AG04449 (cell line): ENCODE measurements at regions not wholly inside any gene's neighbourhood (a gene's known extent, or its start where the extent isn't known, plus 50 kb on each side); places are given as distances from the start of the nearest gene placed in this dataset.
"Not testable (repeated sequence)": the region's sequence is repeated elsewhere in the genome, so short reads cannot be mapped to it uniquely, and the experiment has no call there.

Experiments used
- CTCF ChIA-PET: fragments of 350-600 bp; formaldehyde crosslinking; extraction: SDS; loops from one replicate; lab custom pipeline; 2021; ENCODE audit warnings: antibody characterized with exemption; lab: Yijun Ruan, JAX
- POLR2A ChIA-PET: fragments of 400-600, 350-600 bp; formaldehyde crosslinking; extraction: SDS; loops from one replicate; lab custom pipeline; 2020; ENCODE audit warnings: antibody characterized with exemption, inconsistent platforms; lab: Yijun Ruan, JAX
- DNase-seq: peaks from one replicate; pipeline ENCODE4 v3.0.0-alpha.2; 2010; ENCODE audit warnings: low read depth, low spot score
- H3K4me3 ChIP-seq: 2 replicates; pipeline ENCODE4 v1.5.1; 2011; ENCODE audit warnings: low read depth, mild to moderate bottlenecking, control low read depth, low read length
- TF ChIP-seq, protein P1 (sequence below): IDR thresholded peaks from one replicate; pipeline ENCODE4 v1.5.1; 2011; ENCODE audit warnings: mild to moderate bottlenecking, moderate library complexity, low read length, control low read depth, inconsistent platforms; ENCODE audit not compliant: insufficient read depth; ENCODE audit errors: missing control alignments

DNA sequence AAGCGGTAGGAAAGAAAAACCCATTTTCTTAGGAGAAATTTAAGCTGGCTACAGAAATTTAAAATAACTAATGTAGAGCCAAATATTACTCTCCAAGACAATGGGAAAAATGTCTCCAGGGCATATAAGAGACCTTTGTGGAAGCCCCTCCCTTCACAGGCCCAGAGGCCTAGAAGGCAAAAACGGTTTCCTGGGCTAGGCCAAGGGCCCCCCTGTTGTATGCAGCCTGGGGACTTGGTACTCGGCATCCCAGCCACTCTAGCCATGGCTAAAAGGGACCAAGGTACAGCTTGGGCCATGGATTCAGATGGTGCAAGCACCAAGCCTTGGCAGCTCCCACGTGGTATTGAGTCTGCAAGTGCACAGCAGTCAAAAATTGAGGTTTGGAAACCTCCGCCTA, 90.1 kb downstream of the CGGBP1 start:
- TF ChIP-seq, protein P1, sequence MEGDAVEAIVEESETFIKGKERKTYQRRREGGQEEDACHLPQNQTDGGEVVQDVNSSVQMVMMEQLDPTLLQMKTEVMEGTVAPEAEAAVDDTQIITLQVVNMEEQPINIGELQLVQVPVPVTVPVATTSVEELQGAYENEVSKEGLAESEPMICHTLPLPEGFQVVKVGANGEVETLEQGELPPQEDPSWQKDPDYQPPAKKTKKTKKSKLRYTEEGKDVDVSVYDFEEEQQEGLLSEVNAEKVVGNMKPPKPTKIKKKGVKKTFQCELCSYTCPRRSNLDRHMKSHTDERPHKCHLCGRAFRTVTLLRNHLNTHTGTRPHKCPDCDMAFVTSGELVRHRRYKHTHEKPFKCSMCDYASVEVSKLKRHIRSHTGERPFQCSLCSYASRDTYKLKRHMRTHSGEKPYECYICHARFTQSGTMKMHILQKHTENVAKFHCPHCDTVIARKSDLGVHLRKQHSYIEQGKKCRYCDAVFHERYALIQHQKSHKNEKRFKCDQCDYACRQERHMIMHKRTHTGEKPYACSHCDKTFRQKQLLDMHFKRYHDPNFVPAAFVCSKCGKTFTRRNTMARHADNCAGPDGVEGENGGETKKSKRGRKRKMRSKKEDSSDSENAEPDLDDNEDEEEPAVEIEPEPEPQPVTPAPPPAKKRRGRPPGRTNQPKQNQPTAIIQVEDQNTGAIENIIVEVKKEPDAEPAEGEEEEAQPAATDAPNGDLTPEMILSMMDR: no peak
- no peak for DNase-seq
- no peak overlapping the region for H3K4me3 ChIP-seq
- ChIA-PET CTCF (no interaction called here), POLR2A (no interaction called here)

DNA sequence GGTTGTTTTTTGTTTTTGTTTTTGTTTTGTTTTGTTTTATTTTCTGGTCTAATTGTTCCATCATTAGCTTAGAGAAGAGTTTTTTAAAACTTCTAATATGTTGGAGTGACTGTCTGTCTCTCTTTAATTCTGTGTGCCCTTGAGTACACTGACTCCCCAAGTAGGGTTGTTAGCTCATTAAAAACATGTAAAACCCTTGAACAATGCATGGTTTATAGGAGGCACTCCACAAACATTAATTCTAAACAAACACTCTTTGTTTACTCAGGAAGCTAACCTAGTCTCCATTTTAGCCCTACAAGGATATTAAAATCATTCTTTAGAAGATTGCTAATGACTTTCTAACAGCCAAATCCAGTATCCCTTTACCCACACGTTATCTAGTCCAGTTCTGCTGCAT, 100.5 kb downstream of the CGGBP1 start:
- no peak overlapping the region for H3K4me3 ChIP-seq
- TF ChIP-seq, protein P1: no peak
- POLR2A ChIA-PET: no interaction called here
- CTCF ChIA-PET: no interaction called here
- DNase-seq: no peak

DNA sequence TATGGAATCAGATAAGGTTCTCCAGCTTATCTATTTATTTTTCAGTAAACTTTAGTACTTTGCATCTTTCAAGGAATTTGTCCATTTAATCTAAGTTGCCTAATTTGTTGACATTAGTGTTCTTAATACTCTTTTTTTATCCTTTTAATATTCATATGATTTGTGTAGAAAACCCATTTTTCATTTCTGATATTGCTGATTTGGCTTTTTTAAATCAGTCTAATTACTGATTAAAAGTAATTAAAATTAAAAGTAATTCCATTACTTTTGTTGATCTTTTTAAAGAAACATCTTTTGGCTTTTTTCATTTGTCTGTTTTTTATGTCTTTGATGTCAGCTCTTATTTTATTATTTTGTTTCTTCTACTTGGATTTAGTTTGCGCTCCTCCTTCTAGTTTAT, 101.2 kb downstream of the CGGBP1 start:
- ChIA-PET POLR2A (no interaction called here), CTCF (no interaction called here)
- no peak overlapping the region for H3K4me3 ChIP-seq
- DNase-seq: no peak
- TF ChIP-seq, protein P1: no peak

DNA sequence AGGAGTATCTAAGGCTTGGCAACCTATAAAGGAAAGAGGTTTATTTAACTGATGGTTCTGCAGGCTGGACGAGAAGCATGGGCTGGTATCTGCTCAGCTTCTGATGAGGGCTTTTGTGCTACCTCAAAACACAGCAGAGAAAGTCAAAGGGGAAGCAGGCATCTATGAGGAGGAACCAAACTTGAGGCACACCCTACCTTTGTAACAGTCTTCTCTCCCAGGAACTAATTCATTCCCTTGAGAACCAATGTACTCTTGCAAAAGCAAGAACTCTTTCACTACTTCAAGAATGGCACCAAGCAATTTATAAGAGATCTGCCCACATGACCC, 109.0 kb downstream of the CGGBP1 start:
- ChIA-PET CTCF (no interaction called here), POLR2A (no interaction called here)
- no peak overlapping the region for H3K4me3 ChIP-seq
- DNase-seq: no peak
- TF ChIP-seq, protein P1: no peak

DNA sequence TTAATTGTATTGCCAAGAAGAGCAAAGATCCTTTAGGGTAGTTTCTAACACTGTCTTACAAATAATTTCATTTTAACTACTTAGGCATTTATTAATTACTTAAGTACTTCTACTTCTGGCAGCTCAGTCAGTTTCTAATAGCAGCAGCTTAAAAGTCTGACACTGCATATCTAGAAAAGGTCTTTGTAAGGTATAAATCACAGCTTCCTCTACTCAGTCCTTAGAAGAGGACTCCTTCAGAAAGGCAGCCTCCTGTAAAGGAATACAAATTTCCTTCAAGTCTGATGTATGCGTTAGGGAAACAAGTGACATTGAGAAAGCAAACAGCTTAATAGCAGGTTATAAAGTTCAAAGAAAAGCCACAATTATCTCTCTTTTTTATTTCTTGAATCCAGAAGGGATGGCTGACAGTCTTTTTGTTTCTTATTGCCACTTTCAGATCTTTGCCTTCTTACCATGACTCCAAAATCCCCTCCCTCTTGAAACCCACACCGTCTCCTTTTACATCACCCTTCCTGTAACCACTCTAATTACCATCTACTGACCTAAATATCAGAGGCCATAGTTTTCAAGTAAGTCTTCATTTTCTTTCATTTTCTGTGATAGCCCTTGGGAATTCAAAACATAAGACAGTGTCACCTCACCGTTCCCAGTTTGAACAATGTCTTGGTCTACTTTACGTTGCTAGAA, 109.5 kb downstream of the CGGBP1 start:
- TF ChIP-seq, protein P1: no peak

DNA sequence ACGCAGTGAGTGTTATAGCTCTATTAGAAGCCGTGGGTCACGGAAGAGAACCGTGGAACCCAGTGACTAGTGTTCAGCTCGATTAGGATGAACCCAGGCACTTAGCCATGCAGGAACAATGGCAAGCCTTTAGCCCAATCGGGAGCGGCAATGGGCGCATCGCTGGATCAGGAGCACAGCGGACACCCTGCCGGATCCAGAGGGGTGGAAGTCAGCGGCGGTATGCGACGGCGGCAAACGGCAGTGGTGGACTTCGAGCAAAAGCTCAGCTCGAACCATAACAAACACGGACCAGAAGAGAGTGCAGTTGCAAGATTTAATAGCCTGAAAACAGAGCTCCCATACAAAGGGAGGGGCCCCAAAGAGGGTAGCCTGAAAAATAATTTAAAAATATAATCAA, 112.8 kb downstream of the CGGBP1 start:
- POLR2A ChIA-PET, DNase-seq, H3K4me3 ChIP-seq: not testable (repeated sequence)
- CTCF ChIA-PET: interaction anchor here (0.6 kb wide), 1 partner anchor 8 kb away, joined by 3 read pairs; no protein-coding TSS in a partner anchor

More for the DNA sequence above, 109.5 kb downstream of the CGGBP1 start:
- ChIA-PET CTCF (no interaction called here), POLR2A (no interaction called here)
- no peak for DNase-seq
- no peak overlapping the region for H3K4me3 ChIP-seq

DNA sequence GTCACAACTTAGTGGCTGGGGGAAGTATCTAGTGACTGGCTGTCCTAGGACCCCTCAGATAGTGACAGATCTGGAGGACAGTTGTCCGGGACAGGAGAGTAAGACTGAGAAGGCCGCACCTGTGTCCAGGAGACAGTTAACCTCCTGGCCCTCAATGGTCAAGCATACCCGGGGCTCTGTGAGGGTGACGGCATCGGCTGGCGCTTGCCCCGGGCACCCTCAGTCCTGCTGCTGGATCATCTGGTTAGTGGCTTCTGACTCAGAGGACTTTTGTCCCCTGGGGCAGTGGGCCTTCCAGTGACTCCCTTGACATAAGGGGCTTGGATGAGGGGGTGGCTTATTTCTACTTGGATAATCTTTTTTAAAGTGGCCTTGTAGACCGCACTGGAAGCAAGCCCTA, 116.5 kb downstream of the CGGBP1 start:
- POLR2A ChIA-PET, DNase-seq, H3K4me3 ChIP-seq, CTCF ChIA-PET: not testable (repeated sequence)
